Left cardiac atrium (tissue), 4 donors: ENCODE measurements at regions not wholly inside any gene's neighbourhood (a gene's known extent, or its start where the extent isn't known, plus 50 kb on each side); places are given as distances from the start of the nearest gene placed in this dataset.

ENCODE experiments used
- ATAC-seq, 2 donors: fragments of 200-7000 bp; cut with Tn5 transposase; one replicate each; pipeline ENCODE4 v1.9.1; 2020; ENCODE audit warnings: mild to moderate bottlenecking in 2 of 2, moderate library complexity in 2 of 2
- DNase-seq: peaks from one replicate; pipeline ENCODE4 v3.0.0-alpha.2; 2020
- intact Hi-C, 2 donors: fragments of 100-400 bp; cut with DNase I; formaldehyde crosslinking; loops; one replicate each; pipeline versions ENCODE4 v1.14.1 to v1.15.1; 2022 to 2023
- donor health status: DM: no; HTN: yes; CAD: no.
- donor health status: DM: no; HTN: yes; CAD: no; lungs with severe emphysema.
- donor health status: DM: yes; HTN: yes; CAD: no.
- donor health status: Dilated cardiomyopathy.

DNA sequence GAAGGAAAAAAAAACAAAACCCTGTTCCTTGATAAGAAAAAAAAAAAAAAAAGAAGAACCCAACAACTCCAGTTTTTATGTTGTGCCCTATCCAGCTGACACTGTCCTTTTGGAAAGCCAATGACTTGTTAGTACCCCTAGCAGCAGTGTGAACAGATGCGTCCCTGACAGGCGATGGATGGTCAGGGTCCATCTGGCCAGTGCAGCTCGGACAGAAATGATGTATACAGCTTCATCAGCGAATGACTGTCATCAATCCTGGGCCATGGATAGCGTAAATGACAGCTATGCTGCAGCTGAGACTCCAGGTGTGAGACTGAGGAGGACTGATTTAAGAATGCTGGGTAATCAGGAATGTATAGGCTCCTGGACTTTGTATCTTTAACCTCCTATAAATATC lies 318.8 kb upstream of the FIGN start:
- DNase-seq (no peak), ATAC-seq (no peak)
- intact Hi-C loops = loop anchor here in 1 of 2 donors (5.0 kb wide), 1 partner anchor 712 kb away; no protein-coding TSS in a partner anchor

GRCh38 chr2:164053021-164053420 lies 317.2 kb upstream of the FIGN start:
- DNase-seq (no peak), ATAC-seq (peak; percentile 39 to 41)
- intact Hi-C loops = no loop called here

GRCh38 chr2:164052006-164052405 lies 316.2 kb upstream of the FIGN start:
- intact Hi-C loops = no loop called here
- DNase-seq = no peak
- ATAC-seq = no peak

GRCh38 chr2:164048729-164049128 lies 312.9 kb upstream of the FIGN start:
- DNase-seq = no peak
- no peak for ATAC-seq
- intact Hi-C loops = loop anchor here in 1 of 2 donors (10.0 kb wide), 1 partner anchor 314 kb away; the partner anchor contains the start of gene FIGN

DNA sequence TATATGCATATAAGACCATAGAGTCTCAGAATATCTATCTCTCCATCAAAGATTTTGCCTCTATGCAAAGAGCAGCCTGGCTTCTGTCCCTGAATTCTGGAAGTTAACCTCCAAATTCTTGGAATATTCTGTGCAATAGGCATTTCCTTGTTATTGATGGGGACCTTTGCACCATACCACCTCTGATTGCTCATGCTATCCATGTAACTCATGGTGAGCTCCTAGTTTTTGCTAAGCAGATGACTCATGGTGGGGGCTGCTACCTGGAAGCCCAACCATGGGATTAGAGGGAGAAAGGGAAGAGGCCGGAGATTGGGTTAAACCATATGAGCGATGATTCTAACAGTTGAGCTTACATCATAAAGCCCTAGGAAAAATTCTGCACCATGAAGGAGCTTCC lies 310.2 kb upstream of the FIGN start:
- ATAC-seq (no peak), DNase-seq (no peak)
- intact Hi-C loops = loop anchor here in 1 of 2 donors (10.0 kb wide), 1 partner anchor 311 kb away; the partner anchor contains the start of gene FIGN

GRCh38 chr2:164044622-164045021 lies 308.8 kb upstream of the FIGN start:
- ATAC-seq (peak; percentile 96 to 97), DNase-seq (peak; percentile 53)
- intact Hi-C loops = loop anchor here in 1 of 2 donors (10.0 kb wide), 1 partner anchor 310 kb away; the partner anchor contains the start of gene FIGN

GRCh38 chr2:164039270-164039669 lies 303.5 kb upstream of the FIGN start:
- peak; percentile 59 to 74 for ATAC-seq
- intact Hi-C loops = no loop called here

DNA sequence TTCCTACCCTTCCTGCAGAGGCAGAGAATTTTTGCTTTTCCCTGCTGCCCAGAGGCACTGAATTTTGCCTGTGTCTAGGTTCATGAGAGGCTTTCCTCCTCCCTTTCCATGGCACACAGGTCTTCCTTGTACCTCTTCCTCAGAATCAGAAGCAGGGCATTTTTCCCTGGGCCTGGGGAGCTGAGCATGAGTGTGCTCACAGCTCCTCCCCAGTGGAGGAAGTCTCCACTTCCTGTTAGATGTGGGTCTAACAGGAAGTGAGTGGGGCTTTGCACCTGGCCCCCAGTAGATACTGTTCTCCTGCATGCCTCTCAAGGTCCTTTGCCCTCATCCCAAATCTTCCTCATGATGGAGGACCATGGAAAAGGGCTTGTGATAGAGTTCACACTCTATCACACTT lies 297.2 kb upstream of the FIGN start:
- DNase-seq (no peak), ATAC-seq (no peak)
- intact Hi-C loops = no loop called here

More at GRCh38 chr2:164039270-164039669, 303.5 kb upstream of the FIGN start:
- no peak for DNase-seq

DNA sequence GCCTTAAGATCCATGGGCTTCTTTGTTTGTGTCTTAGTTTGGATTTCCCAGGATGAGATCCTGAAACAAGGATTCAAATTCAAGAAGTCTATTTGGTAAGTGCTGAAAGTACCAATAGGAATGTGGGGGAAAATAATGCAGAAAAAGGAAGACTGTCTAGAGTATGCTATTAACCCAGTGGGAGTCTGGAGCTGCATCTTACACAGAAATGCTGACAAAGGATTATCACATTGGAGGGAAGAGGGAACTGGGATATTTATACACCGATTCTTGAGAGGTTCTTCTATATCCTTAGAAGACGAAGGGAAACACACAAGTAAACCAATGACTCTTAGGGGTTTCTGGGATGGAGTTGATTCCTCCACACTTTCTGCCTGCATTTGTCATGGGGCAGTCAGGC lies 294.8 kb upstream of the FIGN start:
- intact Hi-C loops = no loop called here
- DNase-seq = no peak
- ATAC-seq = no peak

GRCh38 chr2:164028814-164029534 lies 293.2 kb upstream of the FIGN start:
- intact Hi-C loops = no loop called here
- no peak for DNase-seq
- peak; percentile 63 to 85 for ATAC-seq

- intact Hi-C loops = no loop called here
- ATAC-seq (no peak), DNase-seq (no peak)
These were observed 288.6 kb upstream of the FIGN start for GRCh38 chr2:164024396-164024795.

DNA sequence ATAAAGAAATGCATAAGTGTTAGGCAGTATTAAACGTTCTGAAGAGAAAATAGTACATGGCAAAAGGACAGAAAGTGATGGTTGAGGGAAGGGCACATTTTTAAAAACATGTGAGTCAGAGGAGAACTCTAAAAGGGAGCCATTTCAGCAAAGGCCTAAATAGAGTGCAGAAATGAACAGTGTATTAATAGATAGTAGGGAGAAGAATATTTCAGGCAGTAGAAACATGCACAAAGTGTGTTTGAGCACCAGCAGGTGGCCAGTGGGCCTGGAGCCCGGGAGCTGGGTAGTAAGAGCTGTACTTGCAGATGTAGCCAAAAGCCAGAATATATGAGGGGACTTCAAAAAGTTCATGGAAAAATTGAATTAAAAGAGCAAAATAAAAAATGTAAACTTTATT lies 288.1 kb upstream of the FIGN start:
- ATAC-seq (peak; percentile 75 to 78), DNase-seq (peak; percentile 37)
- intact Hi-C loops = no loop called here

DNA sequence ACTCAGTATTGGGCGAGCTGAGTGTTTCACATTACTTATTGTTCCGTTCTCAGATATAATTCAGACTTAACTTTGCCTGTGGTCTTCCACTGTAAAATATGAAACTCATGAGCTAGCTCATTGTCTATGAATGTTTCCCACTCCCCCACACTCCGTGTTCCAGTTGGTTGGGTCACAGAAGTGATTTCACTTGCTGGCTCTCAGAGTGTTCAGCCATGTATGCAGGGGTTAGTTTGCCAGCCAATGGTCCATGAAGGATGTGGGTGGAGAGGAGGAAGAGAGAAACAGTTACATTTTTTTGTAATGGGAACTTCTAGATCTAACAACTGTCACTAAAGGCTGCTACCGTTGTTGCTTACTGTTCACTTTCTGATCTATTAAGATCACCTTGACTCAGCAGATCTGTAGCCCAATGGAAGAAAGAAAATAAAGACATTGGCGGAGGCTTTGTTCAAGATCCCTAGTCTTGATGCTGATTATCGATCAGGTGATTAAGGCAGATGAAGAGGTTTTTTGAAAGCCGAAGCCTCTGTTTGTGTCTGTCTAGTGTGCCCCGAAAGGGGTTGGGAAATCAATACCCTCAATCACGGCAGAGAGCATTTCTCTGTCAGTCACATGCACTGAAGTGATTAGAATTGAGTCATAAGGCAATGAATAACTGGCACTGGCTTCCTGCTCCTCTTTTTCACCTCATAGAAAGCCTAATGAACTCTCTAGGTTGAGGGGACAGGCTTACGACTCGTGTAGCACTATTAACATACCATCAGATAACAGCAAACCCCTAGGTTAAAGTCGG lies 279.7 kb upstream of the FIGN start:
- intact Hi-C loops = no loop called here
- peak; percentile 38 to 91 for ATAC-seq
- peak; percentile 32 for DNase-seq

- DNase-seq (no peak), ATAC-seq (no peak)
- intact Hi-C loops = no loop called here
These were observed 279.0 kb upstream of the FIGN start for GRCh38 chr2:164014791-164015190.

GRCh38 chr2:164014068-164014731 lies 278.4 kb upstream of the FIGN start:
- intact Hi-C loops = no loop called here
- DNase-seq = peak; percentile 40
- peak; percentile 83 to 87 for ATAC-seq

DNA sequence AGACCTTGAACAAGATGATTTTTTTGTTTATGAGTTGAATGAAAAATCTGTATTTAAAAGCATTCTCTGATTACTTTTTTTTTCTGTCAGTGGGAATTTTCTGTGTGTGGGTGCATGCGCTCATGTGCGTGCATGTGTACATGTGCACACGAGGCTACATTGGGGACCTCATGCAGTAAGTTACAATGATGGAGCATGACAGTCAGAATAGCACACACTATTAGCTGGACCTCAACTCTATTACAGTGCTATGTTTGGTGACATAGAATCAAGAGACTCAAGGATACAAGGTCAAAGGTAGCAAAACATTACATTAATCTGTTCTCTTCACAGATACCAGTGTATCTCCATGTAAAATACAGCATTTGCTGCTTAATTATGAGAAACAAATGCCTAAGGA lies 276.8 kb upstream of the FIGN start:
- intact Hi-C loops = no loop called here
- ATAC-seq = no peak
- no peak for DNase-seq

- intact Hi-C loops = no loop called here
These were observed 274.0 kb upstream of the FIGN start for GRCh38 chr2:164009756-164010337.

DNA sequence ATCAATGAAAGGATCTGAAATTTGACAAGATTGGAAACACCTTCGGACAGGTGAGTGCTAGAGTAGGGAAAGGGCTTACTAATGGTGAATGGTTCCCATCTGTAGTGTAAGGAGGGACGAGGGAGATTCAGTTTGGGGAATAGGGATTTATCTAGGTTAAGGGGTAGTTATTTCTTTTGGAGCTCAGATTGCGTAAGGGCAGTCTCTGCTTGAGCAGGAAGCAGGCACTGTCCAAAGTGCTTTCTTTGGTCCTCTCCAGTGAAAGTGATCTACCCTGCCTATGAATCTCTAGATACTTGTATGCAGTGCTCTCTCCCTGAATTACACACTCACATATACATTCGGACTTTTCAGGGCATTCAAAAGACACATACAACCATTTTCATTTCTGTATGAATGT lies 272.9 kb upstream of the FIGN start:
- no peak for ATAC-seq

More at GRCh38 chr2:164009756-164010337, 274.0 kb upstream of the FIGN start:
- no peak for DNase-seq
- peak in 1 of 2 donors; percentile 15 for ATAC-seq

GRCh38 chr2:164006704-164007103 lies 270.9 kb upstream of the FIGN start:
- intact Hi-C loops = no loop called here
- DNase-seq (no peak), ATAC-seq (no peak)

More for the DNA sequence above, 272.9 kb upstream of the FIGN start:
- intact Hi-C loops = no loop called here
- DNase-seq = no peak
